Heart right ventricle (tissue), 16 donors: ENCODE measurements at regions not wholly inside any gene's neighbourhood (a gene's known extent, or its start where the extent isn't known, plus 50 kb on each side); places are given as distances from the start of the nearest gene placed in this dataset.

Experiments
- ATAC-seq, 8 donors: fragments of 200-7000 bp; cut with Tn5 transposase; one replicate each; pipeline ENCODE4 v1.9.1; 2020; ENCODE audit warnings: mild to moderate bottlenecking in 8 of 8, moderate library complexity in 8 of 8, moderate number of reproducible peaks in 1 of 8
- DNase-seq, 2 donors: peaks; one replicate each; pipeline ENCODE4 v3.0.0-alpha.2; 2020
- H3K27ac ChIP-seq, 10 donors: fragments of 200-600 bp; sonication (generic) in 2 of 10; one replicate each; pipeline versions ENCODE4 v1.5.0 to v1.8.0; 2020 to 2022; ENCODE audit warnings: mild to moderate bottlenecking in 3 of 10
- H3K27me3 ChIP-seq, 7 donors: fragments of 200-600 bp; one replicate each; pipeline ENCODE4 v1.8.0; 2021 to 2022; ENCODE audit warnings: mild to moderate bottlenecking in 2 of 7
- H3K36me3 ChIP-seq, 9 donors: fragments of 200-600 bp; sonication (generic) in 1 of 9; one replicate each; pipeline versions ENCODE4 v1.5.0 to v1.8.0; 2020 to 2022; ENCODE audit warnings: mild to moderate bottlenecking in 2 of 9
- H3K4me1 ChIP-seq, 9 donors: fragments of 200-600 bp; sonication (generic) in 1 of 9; one replicate each; pipeline versions ENCODE4 v1.5.0 to v1.8.0; 2020 to 2022; ENCODE audit warnings: mild to moderate bottlenecking in 4 of 9
- H3K4me3 ChIP-seq, 10 donors: fragments of 200-600 bp; sonication (generic) in 2 of 10; one replicate each; pipeline versions ENCODE4 v1.5.0 to v1.8.0; 2020 to 2022; ENCODE audit warnings: mild to moderate bottlenecking in 7 of 10, moderate library complexity in 2 of 10
- H3K9me3 ChIP-seq, 11 donors: fragments of 200-600 bp in 10 of 11; sonication (generic) in 2 of 11; one replicate each; pipeline versions ENCODE4 v1.5.0 to v1.8.0; 2013 to 2022; ENCODE audit warnings: mild to moderate bottlenecking in 2 of 11, control low read depth in 1 of 11, moderate library complexity in 1 of 11
- WGBS, 2 donors: extraction: QIAGEN DNeasy Blood & Tissue Kit; methylation state at CpG; one replicate each; pipeline ENCODE4 v1.1.7; 2013; ENCODE audit warnings: inconsistent platforms in 1 of 2; 5-methylcytosine and 5-hydroxymethylcytosine counted together
- intact Hi-C, 10 donors: fragments of 100-400 bp; cut with DNase I; formaldehyde crosslinking; loops; one replicate each; pipeline versions ENCODE4 v1.11.1 to v1.14.2; 2022
- TF ChIP-seq, protein P1 (sequence below), 9 donors: fragments of 200-600 bp; sonication (generic) in 2 of 9; IDR thresholded peaks; one replicate each; pipeline versions ENCODE4 v1.5.0 to v1.8.0; 2021 to 2022; ENCODE audit warnings: antibody characterized with exemption in 9 of 9, mild to moderate bottlenecking in 5 of 9, moderate library complexity in 1 of 9
- donor health status: Arrhythmogenic right ventricular cardiomyopathy.
- donor health status: ischemic (EF 13 %, LVEDD 7.1; RV severe dilation, severe dysfunction).
- donor health status: healthy with polysubstance abuse.
- donor health status: DM: no; HTN: yes; CAD: no.
- donor health status: DM: no; HTN: no; CAD: no.
- donor health status: ischemic (EF 25% LVEDD 6.9; RV normal size, moderate dysfunction).
- donor health status: ischemic (EF 25% LVEDD 5.7; RV mildly dilated, moderate dysfunction).
- donor health status: healthy.
- donor health status: DM: yes; HTN: yes; CAD: no.
- donor health status: Ischemic cardiomyopathy.
- donor health status: ischemic (EF 35%, LVEDD 5.7; RV mildly dilated, moderate dysfunction).
- donor health status: nonischemic (EF 11% LVEDD 7.7; RV severe dilation, severe dysfunction).
- donor health status: DM: yes; HTN: yes; CAD: no.
- donor health status: PGD.
- donor health status: ischemic (EF 29% LVEDD 5.4; RV normal size, mild dysfunction).
- donor health status: nonischemic (EF 23%, LVEDD 6.1; RV moderate dilation, normal function).

DNA sequence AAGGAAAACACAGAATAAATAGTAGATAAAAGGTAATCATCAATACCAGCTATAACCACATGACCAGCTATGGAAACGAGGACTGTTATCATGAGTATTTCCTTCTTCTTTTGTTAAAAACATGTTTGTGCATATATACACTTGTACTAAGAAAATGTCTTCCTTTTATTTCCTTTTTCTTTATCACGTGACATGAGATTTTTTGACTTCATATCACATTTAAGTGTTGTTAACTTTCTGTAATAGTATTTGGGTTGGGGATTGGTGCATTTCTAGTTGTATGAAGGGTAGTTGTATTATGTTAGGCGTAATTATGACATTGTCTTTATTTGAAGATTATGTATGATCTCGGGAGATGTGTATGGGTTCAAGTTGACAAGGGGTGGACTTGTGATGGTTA lies 278.5 kb upstream of the ZNF385D start:
- ATAC-seq (no peak), DNase-seq (no peak)
- Histone ChIP-seq H3K9me3 (peaks cover 0 to 8% (median 0%) of the 10 kb centered on the region in 11 donors), H3K4me1 (no peaks in the 10 kb centered on the region), H3K27ac (no peak overlapping the region), H3K36me3 (no peaks in the 10 kb centered on the region), H3K4me3 (no peak overlapping the region), H3K27me3 (no peaks in the 10 kb centered on the region)
- TF ChIP-seq, protein P1, sequence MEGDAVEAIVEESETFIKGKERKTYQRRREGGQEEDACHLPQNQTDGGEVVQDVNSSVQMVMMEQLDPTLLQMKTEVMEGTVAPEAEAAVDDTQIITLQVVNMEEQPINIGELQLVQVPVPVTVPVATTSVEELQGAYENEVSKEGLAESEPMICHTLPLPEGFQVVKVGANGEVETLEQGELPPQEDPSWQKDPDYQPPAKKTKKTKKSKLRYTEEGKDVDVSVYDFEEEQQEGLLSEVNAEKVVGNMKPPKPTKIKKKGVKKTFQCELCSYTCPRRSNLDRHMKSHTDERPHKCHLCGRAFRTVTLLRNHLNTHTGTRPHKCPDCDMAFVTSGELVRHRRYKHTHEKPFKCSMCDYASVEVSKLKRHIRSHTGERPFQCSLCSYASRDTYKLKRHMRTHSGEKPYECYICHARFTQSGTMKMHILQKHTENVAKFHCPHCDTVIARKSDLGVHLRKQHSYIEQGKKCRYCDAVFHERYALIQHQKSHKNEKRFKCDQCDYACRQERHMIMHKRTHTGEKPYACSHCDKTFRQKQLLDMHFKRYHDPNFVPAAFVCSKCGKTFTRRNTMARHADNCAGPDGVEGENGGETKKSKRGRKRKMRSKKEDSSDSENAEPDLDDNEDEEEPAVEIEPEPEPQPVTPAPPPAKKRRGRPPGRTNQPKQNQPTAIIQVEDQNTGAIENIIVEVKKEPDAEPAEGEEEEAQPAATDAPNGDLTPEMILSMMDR (IDR thresholded peaks at IDR 0.05), result no peak
- intact Hi-C loops, result no loop called here
- 86 to 87% methylated on average over 4 of the region's 4 CpGs for WGBS, 2 donors

DNA sequence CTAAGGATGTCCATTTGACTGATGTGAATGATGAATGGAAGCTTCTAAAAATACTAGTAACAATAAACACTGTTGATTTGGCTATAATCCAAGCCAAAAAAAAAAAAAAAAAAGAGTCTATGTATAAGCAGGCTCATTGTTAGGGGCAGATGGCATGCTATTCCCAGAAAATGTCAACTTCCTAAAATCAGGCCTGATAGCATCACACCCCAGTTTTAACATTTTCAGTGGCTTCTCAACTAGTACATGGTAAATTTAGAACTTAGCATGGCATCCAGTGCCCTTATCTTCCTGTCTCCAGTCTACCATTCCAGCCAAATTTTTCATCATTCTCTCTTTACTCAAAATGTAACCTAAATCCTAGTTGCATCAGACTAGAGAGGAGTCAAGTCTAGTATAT lies 288.2 kb upstream of the ZNF385D start:
- no peak overlapping the region for H3K4me3 ChIP-seq
- no peaks in the 10 kb centered on the region for H3K4me1 ChIP-seq
- intact Hi-C loops, result no loop called here
- ATAC-seq, result no peak
- TF ChIP-seq, protein P1 (IDR thresholded peaks at IDR 0.05), result no peak
- H3K36me3 ChIP-seq, result no peaks in the 10 kb centered on the region
- no peaks in the 10 kb centered on the region for H3K27me3 ChIP-seq
- H3K9me3 ChIP-seq, result no peaks in the 10 kb centered on the region
- no peak overlapping the region for H3K27ac ChIP-seq
- no peak for DNase-seq

DNA sequence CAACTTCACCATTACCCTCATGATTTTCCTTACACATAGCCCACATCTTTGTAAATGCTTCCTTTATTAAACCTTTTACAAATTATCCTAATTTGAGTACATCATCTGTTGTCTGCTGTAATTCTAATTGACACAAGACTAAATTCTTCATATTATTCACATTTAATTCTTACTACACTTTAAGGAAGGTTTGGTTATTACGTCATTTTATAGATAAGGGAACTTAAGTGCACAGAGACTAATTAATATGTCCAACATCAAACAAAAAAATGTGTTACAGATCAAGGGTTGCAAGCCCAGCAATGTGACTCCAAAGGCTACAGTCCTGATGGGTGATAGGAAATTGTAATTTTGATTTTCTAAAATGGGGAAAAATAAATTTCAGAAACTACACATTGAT lies 289.1 kb upstream of the ZNF385D start:
- 73 to 80% methylated on average over 1 of the region's 1 CpG for WGBS, 2 donors
- intact Hi-C loops, result no loop called here
- no peak overlapping the region for H3K4me3 ChIP-seq
- no peaks in the 10 kb centered on the region for H3K27me3 ChIP-seq
- H3K4me1 ChIP-seq, result no peaks in the 10 kb centered on the region
- TF ChIP-seq, protein P1 (IDR thresholded peaks at IDR 0.05), result no peak
- ATAC-seq (no peak), DNase-seq (no peak)
- no peaks in the 10 kb centered on the region for H3K9me3 ChIP-seq
- H3K27ac ChIP-seq, result no peak overlapping the region
- H3K36me3 ChIP-seq, result no peaks in the 10 kb centered on the region

DNA sequence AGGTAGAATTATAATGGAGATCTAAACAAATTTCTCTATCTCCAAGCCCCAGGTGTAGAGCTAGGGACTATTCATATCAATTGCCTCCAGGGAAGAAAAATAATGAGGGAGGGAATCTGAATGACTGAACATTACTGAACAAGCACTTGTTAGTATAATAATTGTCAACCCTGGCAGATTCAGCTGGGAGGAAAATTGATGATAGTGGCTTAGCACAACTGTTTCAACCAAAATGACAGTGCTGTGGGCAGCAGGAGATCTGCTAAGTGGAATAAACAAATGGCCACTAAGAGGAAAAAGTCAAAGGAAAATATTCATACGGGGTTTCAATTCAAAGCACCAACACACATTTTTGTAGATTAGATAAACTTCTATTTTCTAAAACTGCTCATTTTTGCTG lies 294.9 kb upstream of the ZNF385D start:
- no peaks in the 10 kb centered on the region for H3K36me3 ChIP-seq

More for the DNA sequence above, 294.9 kb upstream of the ZNF385D start:
- WGBS, 2 donors, result 53 to 59% methylated on average over 1 of the region's 1 CpG
- Histone ChIP-seq H3K4me3 (no peak overlapping the region), H3K27me3 (no peaks in the 10 kb centered on the region), H3K27ac (no peak overlapping the region), H3K4me1 (no peaks in the 10 kb centered on the region), H3K9me3 (peaks cover 0 to 10% (median 0%) of the 10 kb centered on the region in 11 donors)
- intact Hi-C loops, result no loop called here
- TF ChIP-seq, protein P1 (IDR thresholded peaks at IDR 0.05), result no peak
- ATAC-seq (no peak), DNase-seq (no peak)
